GM23338 (cell line): ENCODE measurements at regions not wholly inside any gene's neighbourhood (a gene's known extent, or its start where the extent isn't known, plus 50 kb on each side); places are given as distances from the start of the nearest gene placed in this dataset.

Experiments used
- ATAC-seq: fragments of 200-7000 bp; cut with Tn5 transposase; 3 replicates; pipeline ENCODE4 v1.9.1; 2020
- DNase-seq: peaks from one replicate; pipeline ENCODE4 v3.0.0-alpha.2; 2015; ENCODE audit warnings: low spot score
- H2AFZ ChIP-seq: fragments of 200-600 bp; sonication (generic); 2 replicates; pipeline ENCODE4 v1.8.0; 2016; ENCODE audit warnings: antibody characterized with exemption, mild to moderate bottlenecking, moderate library complexity
- H3F3A ChIP-seq: fragments of 200-600 bp; sonication (generic); replicated peaks from 2 replicates; pipeline ENCODE4 v1.8.0; 2017; ENCODE audit warnings: antibody characterized with exemption, mixed run types, low read depth
- H3K27ac ChIP-seq: fragments of 200-600 bp; sonication (generic); 2 replicates; pipeline ENCODE4 v1.6.1; 2016; ENCODE audit warnings: low read depth
- H3K27me3 ChIP-seq: fragments of 200-600 bp; sonication (generic); 2 replicates; pipeline ENCODE4 v1.8.0; 2016; ENCODE audit warnings: mild to moderate bottlenecking, mixed run types, moderate library complexity; ENCODE audit not compliant: insufficient read depth
- H3K36me3 ChIP-seq: fragments of 200-600 bp; sonication (generic); 2 replicates; pipeline ENCODE4 v1.8.0; 2016; ENCODE audit warnings: mild to moderate bottlenecking; ENCODE audit not compliant: insufficient read depth
- H3K4me1 ChIP-seq: fragments of 200-600 bp; sonication (generic); 2 replicates; pipeline ENCODE4 v1.8.0; 2016; ENCODE audit warnings: mild to moderate bottlenecking, moderate library complexity; ENCODE audit not compliant: insufficient read depth
- H3K4me2 ChIP-seq: fragments of 200-600 bp; sonication (generic); 2 replicates; pipeline ENCODE4 v1.7.1; 2017; ENCODE audit warnings: mixed run types
- H3K4me3 ChIP-seq: fragments of 200-600 bp; sonication (generic); 2 replicates; pipeline ENCODE4 v1.6.1; 2016; ENCODE audit warnings: mixed run types
- H3K79me2 ChIP-seq: fragments of 200-600 bp; sonication (generic); replicated peaks from 2 replicates; pipeline ENCODE4 v1.8.0; 2017; ENCODE audit warnings: mild to moderate bottlenecking; ENCODE audit not compliant: insufficient read depth
- H3K9me2 ChIP-seq: fragments of 200-600 bp; sonication (generic); 2 replicates; pipeline ENCODE4 v1.8.0; 2017; ENCODE audit not compliant: insufficient read depth
- H4K20me1 ChIP-seq: fragments of 200-600 bp; sonication (generic); replicated peaks from 2 replicates; pipeline ENCODE4 v1.8.0; 2017; ENCODE audit warnings: mild to moderate bottlenecking; ENCODE audit not compliant: insufficient read depth
- H3K27ac Mint-ChIP-seq: 2 replicates; pipeline ENCODE4 v1.8.0; 2020; ENCODE audit warnings: inconsistent platforms, mild to moderate bottlenecking, moderate library complexity, mixed read lengths
- H3K27me3 Mint-ChIP-seq: 3 replicates; pipeline ENCODE4 v1.8.0; 2022; ENCODE audit warnings: low read depth, mild to moderate bottlenecking, moderate library complexity, mixed read lengths, inconsistent platforms; ENCODE audit not compliant: insufficient read depth, poor library complexity
- H3K36me3 Mint-ChIP-seq: 3 replicates; pipeline ENCODE4 v1.8.0; 2021; ENCODE audit warnings: low read depth, mild to moderate bottlenecking, inconsistent platforms, moderate library complexity, mixed read lengths
- H3K4me1 Mint-ChIP-seq: 3 replicates; pipeline ENCODE4 v1.8.0; 2020; ENCODE audit warnings: mild to moderate bottlenecking, inconsistent platforms, mixed read lengths
- H3K4me3 Mint-ChIP-seq: 3 replicates; pipeline ENCODE4 v1.8.0; 2021; ENCODE audit warnings: moderate library complexity, mild to moderate bottlenecking, inconsistent platforms, mixed read lengths
- H3K9me3 Mint-ChIP-seq: 3 replicates; pipeline ENCODE4 v1.8.0; 2020; ENCODE audit warnings: moderate library complexity, mild to moderate bottlenecking, inconsistent platforms, mixed read lengths
- CREB1 ChIP-seq: fragments of 250-450 bp; sonication (Bioruptor Pico); IDR thresholded peaks from 2 replicates; pipeline ENCODE4 v1.5.0; 2020; ENCODE audit warnings: low read depth, mild to moderate bottlenecking, moderate library complexity
- CTCF ChIP-seq, 2 experiments: fragments of 200-600 bp in 1 of 2; sonication (generic) in 1 of 2; conservative IDR thresholded peaks; 2 replicates each; pipeline versions ENCODE4 v1.5.1 to v1.6.1; 2016 to 2017; ENCODE audit warnings: antibody characterized with exemption in 2 of 2, low read depth in 2 of 2, mild to moderate bottlenecking in 2 of 2, moderate library complexity in 1 of 2
- ETS1 ChIP-seq: IDR thresholded peaks from 2 replicates; pipeline ENCODE4 v1.6.1; 2016; ENCODE audit warnings: antibody characterized with exemption
- EZH2 ChIP-seq: fragments of 200-600 bp; sonication (generic); IDR thresholded peaks from one replicate; pipeline ENCODE4 v1.8.0; 2017; ENCODE audit warnings: antibody characterized with exemption, mild to moderate bottlenecking, low read depth; ENCODE audit not compliant: unreplicated experiment
- EZH2phosphoT487 ChIP-seq: fragments of 200-600 bp; sonication (generic); IDR thresholded peaks from one replicate; pipeline ENCODE4 v1.8.1; 2018; ENCODE audit warnings: antibody characterized with exemption; ENCODE audit not compliant: unreplicated experiment
- JUNB ChIP-seq: IDR thresholded peaks from one replicate; pipeline ENCODE4 v1.6.1; 2016; ENCODE audit warnings: antibody characterized with exemption; ENCODE audit not compliant: unreplicated experiment
- NANOG ChIP-seq: IDR thresholded peaks from 2 replicates; pipeline ENCODE4 v1.6.1; 2016; ENCODE audit warnings: antibody characterized with exemption, borderline replicate concordance
- POLR2AphosphoS5 ChIP-seq: IDR thresholded peaks from 2 replicates; pipeline ENCODE4 v1.6.1; 2016; ENCODE audit warnings: antibody characterized with exemption, low read depth
- REST ChIP-seq: IDR thresholded peaks from one replicate; pipeline ENCODE4 v1.6.1; 2018; ENCODE audit warnings: antibody characterized with exemption; ENCODE audit not compliant: unreplicated experiment
- STAT1 ChIP-seq: IDR thresholded peaks from one replicate; pipeline ENCODE4 v1.6.1; 2016; ENCODE audit warnings: antibody characterized with exemption; ENCODE audit not compliant: unreplicated experiment
- ZNF114 ChIP-seq: fragments of 250-450 bp; sonication (Bioruptor Pico); IDR thresholded peaks from 2 replicates; pipeline ENCODE4 v1.5.0; 2020; ENCODE audit warnings: mild to moderate bottlenecking, moderate library complexity
- ZNF331 ChIP-seq: fragments of 250-450 bp; sonication (Bioruptor Pico); IDR thresholded peaks from 2 replicates; pipeline ENCODE4 v1.5.0; 2020; ENCODE audit warnings: low read depth, mild to moderate bottlenecking, moderate library complexity
- ZNF462 ChIP-seq: fragments of 250-450 bp; sonication (Bioruptor Pico); IDR thresholded peaks from 2 replicates; pipeline ENCODE4 v1.5.0; 2020; ENCODE audit warnings: mild to moderate bottlenecking, moderate library complexity

GRCh38 chr1:4571263-4571662 lies 83.1 kb upstream of the AJAP1 start:
- Histone ChIP-seq H3K4me1 (no peaks in the 10 kb centered on the region), H3K4me3 (no peak overlapping the region), H3K4me2 (no peak overlapping the region), H3K79me2 (no peaks in the 10 kb centered on the region), H3K27ac (no peak overlapping the region), H2AFZ (no peak overlapping the region), H3K36me3 (peaks cover 7% of the 10 kb centered on the region; the same call in 1 of the 2 replicates), H3F3A (no peaks in the 10 kb centered on the region), H3K27me3 (no peaks in the 10 kb centered on the region), H4K20me1 (no peaks in the 10 kb centered on the region), H3K9me2 (no peaks in the 10 kb centered on the region)
- H3K4me3 Mint-ChIP-seq: no peak overlapping the region
- no peak overlapping the region for H3K27ac Mint-ChIP-seq
- H3K36me3 Mint-ChIP-seq: peaks cover 23% of the 10 kb centered on the region; the same call in 2 of the 3 replicates
- H3K27me3 Mint-ChIP-seq: no peaks in the 10 kb centered on the region
- peaks cover 99% of the 10 kb centered on the region for H3K9me3 Mint-ChIP-seq
- TF ChIP-seq CTCF (conservative IDR thresholded peaks at IDR 0.05; ENCODE audit: low read depth in 2 of 2): no peak
- TF ChIP-seq ZNF462 (CRISPR knock-in tag): no peak
- TF ChIP-seq NANOG: no peak
- no peak for TF ChIP-seq CREB1 (CRISPR knock-in tag)
- no peak for TF ChIP-seq EZH2phosphoT487
- no peak for TF ChIP-seq JUNB
- no peak for TF ChIP-seq ETS1
- no peak for TF ChIP-seq STAT1
- no peak for TF ChIP-seq ZNF331
- no peak for TF ChIP-seq REST
- TF ChIP-seq EZH2: no peak
- no peak for TF ChIP-seq ZNF114 (CRISPR knock-in tag)
- no peak for TF ChIP-seq POLR2AphosphoS5
- DNase-seq: no peak
- no peaks in the 10 kb centered on the region for H3K4me1 Mint-ChIP-seq
- ATAC-seq: no peak
